Naive thymus-derived CD4-positive, alpha-beta T cell (primary cell): ENCODE measurements at regions not wholly inside any gene's neighbourhood (a gene's known extent, or its start where the extent isn't known, plus 50 kb on each side); places are given as distances from the start of the nearest gene placed in this dataset.

Experiments used
- ATAC-seq: fragments of 150-1000 bp; cut with Tn5 transposase; 2 replicates; pipeline ENCODE4 v1.10.0; 2021; ENCODE audit warnings: mild to moderate bottlenecking, moderate library complexity
- CTCF ChIA-PET: fragments of 350-600 bp; sonication (Branson Sonifier 250); formaldehyde crosslinking; loops from one replicate; lab custom pipeline; 2021; ENCODE audit warnings: antibody characterized with exemption; lab: Charles Lee
- POLR2A ChIA-PET: fragments of 350-600 bp; sonication (Branson Sonifier 250); formaldehyde crosslinking; loops from one replicate; lab custom pipeline; 2021; ENCODE audit warnings: antibody characterized with exemption, inconsistent platforms; lab: Charles Lee
- DNase-seq, 9 donors: peaks; one replicate each; pipeline versions ENCODE4 v3.0.0 to v3.0.0-alpha.2; 2020 to 2022; ENCODE audit warnings: mixed read lengths in 1 of 9
- H3K27ac ChIP-seq: one replicate; pipeline ENCODE4 v1.7.0; 2013; ENCODE audit warnings: mild to moderate bottlenecking, low read depth, low read length, moderate library complexity
- H3K27me3 ChIP-seq, 2 donors: one replicate each; pipeline ENCODE4 v1.7.0; 2013; ENCODE audit warnings: low read length in 2 of 2, mild to moderate bottlenecking in 2 of 2, moderate library complexity in 2 of 2; ENCODE audit not compliant: control insufficient read depth in 2 of 2, insufficient read depth in 2 of 2
- H3K36me3 ChIP-seq, 3 experiments: 1 replicate in 2 of 3; 2 replicates in 1 of 3; pipeline ENCODE4 v1.7.0; 2013; ENCODE audit warnings: low read length in 3 of 3, mild to moderate bottlenecking in 3 of 3, moderate library complexity in 1 of 3; ENCODE audit not compliant: insufficient read depth in 3 of 3, control insufficient read depth in 2 of 3
- H3K4me1 ChIP-seq, 2 donors: one replicate each; pipeline ENCODE4 v1.7.0; 2013; ENCODE audit warnings: low read length in 2 of 2, mild to moderate bottlenecking in 2 of 2, moderate library complexity in 1 of 2; ENCODE audit not compliant: control insufficient read depth in 2 of 2, insufficient read depth in 2 of 2
- H3K4me3 ChIP-seq: 2 replicates; pipeline ENCODE4 v1.7.0; 2013; ENCODE audit warnings: mild to moderate bottlenecking, low read length
- H3K9me3 ChIP-seq, 3 experiments: 1 replicate in 2 of 3; 2 replicates in 1 of 3; pipeline ENCODE4 v1.7.0; 2013; ENCODE audit warnings: low read length in 3 of 3; ENCODE audit not compliant: control insufficient read depth in 2 of 3
- H3K27ac Mint-ChIP-seq, 9 donors: one replicate each; pipeline ENCODE4 v1.8.0; 2020 to 2022; ENCODE audit warnings: mixed read lengths in 9 of 9, mild to moderate bottlenecking in 8 of 9, moderate library complexity in 5 of 9, inconsistent platforms in 2 of 9
- H3K27me3 Mint-ChIP-seq, 5 donors: one replicate each; pipeline ENCODE4 v1.8.0; 2021 to 2022; ENCODE audit warnings: mixed read lengths in 5 of 5, mild to moderate bottlenecking in 1 of 5
- H3K36me3 Mint-ChIP-seq, 5 donors: one replicate each; pipeline ENCODE4 v1.8.0; 2020 to 2022; ENCODE audit warnings: mixed read lengths in 5 of 5, mild to moderate bottlenecking in 3 of 5, inconsistent platforms in 1 of 5
- H3K4me1 Mint-ChIP-seq, 7 donors: one replicate each; pipeline ENCODE4 v1.8.0; 2020 to 2022; ENCODE audit warnings: mixed read lengths in 7 of 7, mild to moderate bottlenecking in 3 of 7, inconsistent platforms in 1 of 7
- H3K4me3 Mint-ChIP-seq, 10 donors: one replicate each; pipeline ENCODE4 v1.8.0; 2020 to 2022; ENCODE audit warnings: mild to moderate bottlenecking in 10 of 10, mixed read lengths in 10 of 10, moderate library complexity in 6 of 10, inconsistent platforms in 2 of 10
- H3K9me3 Mint-ChIP-seq, 11 donors: one replicate each; pipeline ENCODE4 v1.8.0; 2020 to 2022; ENCODE audit warnings: mixed read lengths in 11 of 11, mild to moderate bottlenecking in 4 of 11, inconsistent platforms in 1 of 11, moderate library complexity in 1 of 11
- intact Hi-C, 2 donors: fragments of 100-400 bp; cut with micrococcal nuclease; formaldehyde crosslinking; loops; one replicate each; pipeline ENCODE4 v1.15.1; 2023

- POLR2A ChIA-PET = no interaction called here
- DNase-seq = no peak
- CTCF ChIA-PET = no interaction called here
- no peak overlapping the region for H3K4me3 Mint-ChIP-seq
- Histone ChIP-seq H3K36me3 (no peaks in the 10 kb centered on the region), H3K4me3 (no peak overlapping the region), H3K27me3 (no peaks in the 10 kb centered on the region), H3K9me3 (no peaks in the 10 kb centered on the region), H3K4me1 (no peaks in the 10 kb centered on the region), H3K27ac (no peak overlapping the region)
- H3K27ac Mint-ChIP-seq = no peak overlapping the region
- H3K27me3 Mint-ChIP-seq = peaks cover 14 to 26% (median 17%) of the 10 kb centered on the region in 5 donors
- ATAC-seq = no peak
- peaks cover 0 to 3% (median 0%) of the 10 kb centered on the region in 5 donors for H3K36me3 Mint-ChIP-seq
- H3K9me3 Mint-ChIP-seq = peaks cover 0 to 2% (median 0%) of the 10 kb centered on the region in 11 donors
- H3K4me1 Mint-ChIP-seq = no peaks in the 10 kb centered on the region
- intact Hi-C loops = no loop called here
These were observed 130.5 kb downstream of the TTLL2 start for GRCh38 chr6:167455371-167455770.

GRCh38 chr6:167462514-167463312 lies 137.8 kb downstream of the TTLL2 start:
- ATAC-seq = no peak
- DNase-seq = no peak
- Mint-ChIP-seq H3K4me3 (no peak overlapping the region), H3K27ac (no peak overlapping the region), H3K9me3 (peaks cover 0 to 2% (median 0%) of the 10 kb centered on the region in 11 donors), H3K4me1 (no peaks in the 10 kb centered on the region), H3K27me3 (peaks cover 12 to 28% (median 24%) of the 10 kb centered on the region in 5 donors), H3K36me3 (peaks cover 0 to 3% (median 0%) of the 10 kb centered on the region in 5 donors)
- ChIA-PET CTCF (no interaction called here), POLR2A (no interaction called here)
- no peak overlapping the region for H3K4me3 ChIP-seq
- no peaks in the 10 kb centered on the region for H3K4me1 ChIP-seq
- intact Hi-C loops = no loop called here
- H3K27ac ChIP-seq = no peak overlapping the region
- H3K9me3 ChIP-seq = no peaks in the 10 kb centered on the region
- no peaks in the 10 kb centered on the region for H3K36me3 ChIP-seq
- H3K27me3 ChIP-seq = no peaks in the 10 kb centered on the region

- H3K27ac Mint-ChIP-seq = no peak overlapping the region
- DNase-seq (no peak), ATAC-seq (no peak)
- no peak overlapping the region for H3K4me3 Mint-ChIP-seq
- POLR2A ChIA-PET = no interaction called here
- H3K4me1 ChIP-seq = no peaks in the 10 kb centered on the region
- no peaks in the 10 kb centered on the region for H3K36me3 ChIP-seq
- peaks cover 0 to 3% (median 0%) of the 10 kb centered on the region in 5 donors for H3K36me3 Mint-ChIP-seq
- H3K27me3 ChIP-seq = no peaks in the 10 kb centered on the region
- H3K27ac ChIP-seq = no peak overlapping the region
- H3K9me3 Mint-ChIP-seq = peaks cover 0 to 2% (median 0%) of the 10 kb centered on the region in 11 donors
- no peak overlapping the region for H3K4me3 ChIP-seq
- peaks cover 0 to 4% (median 0%) of the 10 kb centered on the region in 7 donors for H3K4me1 Mint-ChIP-seq
- H3K27me3 Mint-ChIP-seq = peaks cover 5 to 27% (median 17%) of the 10 kb centered on the region in 5 donors
- CTCF ChIA-PET = no interaction called here
- intact Hi-C loops = no loop called here
- no peaks in the 10 kb centered on the region for H3K9me3 ChIP-seq
These were observed 139.3 kb downstream of the TTLL2 start for GRCh38 chr6:167464177-167464576.

- ChIA-PET POLR2A (no interaction called here), CTCF (no interaction called here)
- Mint-ChIP-seq H3K27me3 (peaks cover 0 to 19% (median 7%) of the 10 kb centered on the region in 5 donors), H3K4me3 (no peak overlapping the region), H3K9me3 (no peaks in the 10 kb centered on the region), H3K36me3 (no peaks in the 10 kb centered on the region), H3K27ac (no peak overlapping the region), H3K4me1 (peaks cover 0 to 4% (median 0%) of the 10 kb centered on the region in 7 donors)
- no peak for DNase-seq
- intact Hi-C loops = no loop called here
- ATAC-seq = no peak
- H3K36me3 ChIP-seq = no peaks in the 10 kb centered on the region
- no peak overlapping the region for H3K4me3 ChIP-seq
- H3K4me1 ChIP-seq = no peaks in the 10 kb centered on the region
- no peaks in the 10 kb centered on the region for H3K9me3 ChIP-seq
- no peak overlapping the region for H3K27ac ChIP-seq
- H3K27me3 ChIP-seq = no peaks in the 10 kb centered on the region
These were observed 140.6 kb downstream of the TTLL2 start for GRCh38 chr6:167465482-167465881.

GRCh38 chr6:167467282-167467681 lies 142.4 kb downstream of the TTLL2 start:
- ChIA-PET POLR2A (no interaction called here), CTCF (no interaction called here)
- Histone ChIP-seq H3K27me3 (no peaks in the 10 kb centered on the region), H3K4me1 (no peaks in the 10 kb centered on the region), H3K9me3 (no peaks in the 10 kb centered on the region), H3K27ac (no peak overlapping the region), H3K36me3 (no peaks in the 10 kb centered on the region), H3K4me3 (no peak overlapping the region)
- H3K27ac Mint-ChIP-seq = no peak overlapping the region
- H3K9me3 Mint-ChIP-seq = peaks cover 0 to 1% (median 0%) of the 10 kb centered on the region in 11 donors
- H3K4me1 Mint-ChIP-seq = peaks cover 0 to 4% (median 0%) of the 10 kb centered on the region in 7 donors
- H3K27me3 Mint-ChIP-seq = peaks cover 0 to 13% (median 0%) of the 10 kb centered on the region in 5 donors
- no peaks in the 10 kb centered on the region for H3K36me3 Mint-ChIP-seq
- no peak for DNase-seq
- no peak overlapping the region for H3K4me3 Mint-ChIP-seq
- intact Hi-C loops = no loop called here
- no peak for ATAC-seq

GRCh38 chr6:167467793-167468431 lies 143.0 kb downstream of the TTLL2 start:
- Mint-ChIP-seq H3K4me3 (no peak overlapping the region), H3K9me3 (peaks cover 0 to 1% (median 0%) of the 10 kb centered on the region in 11 donors), H3K27me3 (peaks cover 0 to 13% (median 0%) of the 10 kb centered on the region in 5 donors), H3K4me1 (peaks cover 0 to 4% (median 0%) of the 10 kb centered on the region in 7 donors), H3K27ac (no peak overlapping the region), H3K36me3 (no peaks in the 10 kb centered on the region)
- POLR2A ChIA-PET = no interaction called here
- H3K36me3 ChIP-seq = no peaks in the 10 kb centered on the region
- no peaks in the 10 kb centered on the region for H3K9me3 ChIP-seq
- ATAC-seq (no peak), DNase-seq (no peak)
- H3K4me3 ChIP-seq = no peak overlapping the region
- no peak overlapping the region for H3K27ac ChIP-seq
- CTCF ChIA-PET = no interaction called here
- no peaks in the 10 kb centered on the region for H3K27me3 ChIP-seq
- no peaks in the 10 kb centered on the region for H3K4me1 ChIP-seq
- intact Hi-C loops = no loop called here
